ENCODE measurements at regions not wholly inside any gene's neighbourhood (a gene's known extent, or its start where the extent isn't known, plus 50 kb on each side); places are given as distances from the start of the nearest gene placed in this dataset.

DNA sequence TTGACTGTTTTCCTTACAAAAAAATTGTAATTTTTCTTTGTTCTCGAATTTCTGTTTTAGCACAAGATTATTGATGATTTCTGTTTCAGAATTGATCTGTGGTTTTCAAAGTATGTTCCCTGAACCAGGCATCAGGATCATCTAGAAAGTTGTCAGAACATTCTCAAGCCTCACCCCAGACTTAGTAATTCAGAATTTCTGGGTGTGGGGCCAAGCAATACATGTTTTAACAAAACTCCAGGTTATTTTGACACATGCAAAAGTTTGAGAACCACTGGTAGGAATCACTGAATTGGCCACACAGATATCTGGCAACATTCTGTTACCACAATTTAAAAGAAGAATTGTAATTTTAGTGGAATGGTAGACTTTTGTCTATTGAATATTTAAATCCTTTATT, 1173.9 kb upstream of the LRRTM3 start:
- H3K4me1 ChIP-seq (replicated peaks): no peaks in the 10 kb centered on the region

DNA sequence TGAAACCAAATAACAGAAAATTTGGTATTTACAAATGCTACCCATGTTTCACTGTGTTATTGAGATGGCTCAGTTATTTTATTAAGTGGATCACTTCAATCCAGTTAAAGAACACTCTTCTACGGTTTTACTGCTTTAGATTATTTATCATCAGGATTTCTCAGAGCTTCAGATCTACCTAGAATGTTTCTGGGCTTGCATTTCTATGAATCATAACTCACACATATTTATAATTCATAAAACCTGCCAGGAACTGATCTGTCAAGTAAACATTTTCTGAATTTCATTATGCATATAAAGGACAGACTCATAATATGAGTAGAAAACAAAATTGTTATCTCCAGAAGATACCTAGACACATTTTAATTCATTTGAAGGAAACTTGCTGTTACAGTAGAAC, 1172.3 kb upstream of the LRRTM3 start:
- no peak overlapping the region for H3K4me3 ChIP-seq
- H3K9me3 ChIP-seq: no peaks in the 10 kb centered on the region
- H3K27me3 ChIP-seq (replicated peaks; ENCODE audit: insufficient read depth): no peaks in the 10 kb centered on the region
- H3K36me3 ChIP-seq: no peaks in the 10 kb centered on the region
- intact Hi-C loops (cut with DNase I): no loop called here
- WGBS: 57% methylated on average over 1 of the region's 1 CpG
- no peak for DNase-seq (ENCODE audit: low spot score)
- H3K27ac ChIP-seq: no peak overlapping the region
- TF ChIP-seq POLR2A (IDR thresholded peaks at IDR 0.05) (no peak), POLR2AphosphoS5 (IDR thresholded peaks at IDR 0.05) (no peak)
- TF ChIP-seq, protein P1, sequence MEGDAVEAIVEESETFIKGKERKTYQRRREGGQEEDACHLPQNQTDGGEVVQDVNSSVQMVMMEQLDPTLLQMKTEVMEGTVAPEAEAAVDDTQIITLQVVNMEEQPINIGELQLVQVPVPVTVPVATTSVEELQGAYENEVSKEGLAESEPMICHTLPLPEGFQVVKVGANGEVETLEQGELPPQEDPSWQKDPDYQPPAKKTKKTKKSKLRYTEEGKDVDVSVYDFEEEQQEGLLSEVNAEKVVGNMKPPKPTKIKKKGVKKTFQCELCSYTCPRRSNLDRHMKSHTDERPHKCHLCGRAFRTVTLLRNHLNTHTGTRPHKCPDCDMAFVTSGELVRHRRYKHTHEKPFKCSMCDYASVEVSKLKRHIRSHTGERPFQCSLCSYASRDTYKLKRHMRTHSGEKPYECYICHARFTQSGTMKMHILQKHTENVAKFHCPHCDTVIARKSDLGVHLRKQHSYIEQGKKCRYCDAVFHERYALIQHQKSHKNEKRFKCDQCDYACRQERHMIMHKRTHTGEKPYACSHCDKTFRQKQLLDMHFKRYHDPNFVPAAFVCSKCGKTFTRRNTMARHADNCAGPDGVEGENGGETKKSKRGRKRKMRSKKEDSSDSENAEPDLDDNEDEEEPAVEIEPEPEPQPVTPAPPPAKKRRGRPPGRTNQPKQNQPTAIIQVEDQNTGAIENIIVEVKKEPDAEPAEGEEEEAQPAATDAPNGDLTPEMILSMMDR (IDR thresholded peaks at IDR 0.05): no peak
- no peaks in the 10 kb centered on the region for H3K4me1 ChIP-seq (replicated peaks)

More for the DNA sequence above, 1173.9 kb upstream of the LRRTM3 start:
- WGBS: 96% methylated on average over 1 of the region's 1 CpG
- Histone ChIP-seq H3K36me3 (no peaks in the 10 kb centered on the region), H3K4me3 (no peak overlapping the region), H3K27ac (no peak overlapping the region), H3K27me3 (replicated peaks; ENCODE audit: insufficient read depth) (no peaks in the 10 kb centered on the region), H3K9me3 (no peaks in the 10 kb centered on the region)
- TF ChIP-seq, protein P1 (IDR thresholded peaks at IDR 0.05): no peak
- TF ChIP-seq POLR2AphosphoS5 (IDR thresholded peaks at IDR 0.05) (no peak), POLR2A (IDR thresholded peaks at IDR 0.05) (no peak)
- intact Hi-C loops (cut with DNase I): no loop called here
- DNase-seq (ENCODE audit: low spot score): no peak

DNA sequence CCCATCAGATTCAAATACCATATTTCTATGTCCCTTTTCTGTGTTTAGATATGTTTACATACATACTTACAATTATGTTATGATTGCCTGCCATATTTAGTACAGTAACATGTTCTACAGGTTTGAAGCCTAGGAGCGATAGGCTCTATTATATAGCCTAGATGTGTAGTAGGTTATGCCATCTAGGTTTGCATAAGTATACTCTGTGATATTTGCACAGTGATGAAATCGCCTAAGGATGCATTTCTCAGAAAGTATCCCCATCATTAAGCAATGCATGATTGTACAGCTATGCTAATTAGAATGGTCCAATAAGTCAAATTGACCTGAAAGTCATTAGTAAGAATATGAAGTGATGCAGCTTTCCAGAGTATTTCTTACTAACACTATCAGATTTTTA, 1171.7 kb upstream of the LRRTM3 start:
- no peak for DNase-seq (ENCODE audit: low spot score)
- Histone ChIP-seq H3K9me3 (no peaks in the 10 kb centered on the region), H3K4me3 (no peak overlapping the region), H3K36me3 (no peaks in the 10 kb centered on the region), H3K27ac (no peak overlapping the region), H3K27me3 (replicated peaks; ENCODE audit: insufficient read depth) (no peaks in the 10 kb centered on the region), H3K4me1 (replicated peaks) (no peaks in the 10 kb centered on the region)
- 70% methylated on average over 2 of the region's 2 CpGs for WGBS
- intact Hi-C loops (cut with DNase I): no loop called here
- TF ChIP-seq POLR2AphosphoS5 (IDR thresholded peaks at IDR 0.05) (no peak), POLR2A (IDR thresholded peaks at IDR 0.05) (no peak)
- TF ChIP-seq, protein P1 (IDR thresholded peaks at IDR 0.05): no peak

DNA sequence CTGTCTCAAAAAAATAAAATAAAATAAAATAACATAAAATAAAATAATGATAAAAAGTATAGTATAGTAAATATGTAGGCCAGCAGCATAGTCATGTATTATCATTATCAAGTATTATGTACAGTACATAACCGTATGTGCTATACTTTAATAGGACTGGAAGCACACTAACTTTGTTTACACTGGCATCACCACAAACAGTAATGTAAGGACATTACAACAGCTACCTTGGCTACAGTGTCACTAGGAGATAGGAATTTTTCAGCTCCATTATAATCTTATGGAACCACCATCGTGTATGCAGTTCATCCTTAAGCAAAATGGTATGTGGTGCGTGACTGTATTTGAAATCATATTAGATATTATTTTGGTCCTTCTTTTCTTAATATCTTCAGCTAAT, 1163.5 kb upstream of the LRRTM3 start:
- intact Hi-C loops (cut with DNase I): no loop called here

DNA sequence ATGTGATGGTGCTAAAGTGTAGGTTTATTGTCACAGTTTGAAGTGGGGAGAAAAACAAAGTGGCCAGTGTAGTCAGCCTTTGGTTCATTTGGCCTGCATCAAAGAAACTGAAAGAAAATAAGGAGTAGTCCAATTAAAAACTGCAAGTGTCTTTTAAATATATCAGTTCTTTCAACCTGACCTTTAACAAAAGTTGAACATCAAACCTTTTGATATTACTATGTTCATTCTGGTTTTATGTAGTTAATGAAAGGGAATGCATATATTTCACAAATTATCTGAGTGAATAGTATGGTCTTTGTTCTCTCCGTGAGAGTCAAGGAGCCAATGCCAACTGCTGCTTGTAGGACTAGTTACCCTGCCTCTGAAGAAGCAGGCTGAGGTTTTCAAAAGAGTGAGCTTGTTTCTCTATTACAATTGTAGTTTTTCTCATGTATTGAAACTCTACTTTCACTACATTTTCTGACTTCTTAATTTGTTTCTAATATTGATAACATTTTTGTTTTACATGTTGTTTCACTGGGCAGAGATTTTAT, 1160.8 kb upstream of the LRRTM3 start:
- WGBS: 55% methylated on average over 1 of the region's 1 CpG
- H3K4me3 ChIP-seq: no peak overlapping the region
- H3K36me3 ChIP-seq: no peaks in the 10 kb centered on the region
- intact Hi-C loops (cut with DNase I): no loop called here
- no peak for DNase-seq (ENCODE audit: low spot score)
- no peak overlapping the region for H3K27ac ChIP-seq
- no peaks in the 10 kb centered on the region for H3K27me3 ChIP-seq (replicated peaks; ENCODE audit: insufficient read depth)
- no peaks in the 10 kb centered on the region for H3K9me3 ChIP-seq
- TF ChIP-seq POLR2A (IDR thresholded peaks at IDR 0.05) (no peak), POLR2AphosphoS5 (IDR thresholded peaks at IDR 0.05) (no peak)
- TF ChIP-seq, protein P1 (IDR thresholded peaks at IDR 0.05): no peak
- no peaks in the 10 kb centered on the region for H3K4me1 ChIP-seq (replicated peaks)

More for the DNA sequence above, 1163.5 kb upstream of the LRRTM3 start:
- no peaks in the 10 kb centered on the region for H3K9me3 ChIP-seq
- 86% methylated on average over 3 of the region's 3 CpGs for WGBS
- DNase-seq (ENCODE audit: low spot score): no peak
- H3K27ac ChIP-seq: no peak overlapping the region
- H3K27me3 ChIP-seq (replicated peaks; ENCODE audit: insufficient read depth): no peaks in the 10 kb centered on the region
- TF ChIP-seq, protein P1 (IDR thresholded peaks at IDR 0.05): no peak
- no peak for TF ChIP-seq POLR2AphosphoS5 (IDR thresholded peaks at IDR 0.05)
- no peak for TF ChIP-seq POLR2A (IDR thresholded peaks at IDR 0.05)
- no peaks in the 10 kb centered on the region for H3K4me1 ChIP-seq (replicated peaks)
- no peaks in the 10 kb centered on the region for H3K36me3 ChIP-seq
- H3K4me3 ChIP-seq: no peak overlapping the region
